ENCODE measurements at regions not wholly inside any gene's neighbourhood (a gene's known extent, or its start where the extent isn't known, plus 50 kb on each side); places are given as distances from the start of the nearest gene placed in this dataset.

GRCh38 chr4:53943345-53944085 lies 120.9 kb downstream of the CHIC2 start (continued):
- TF ChIP-seq ZNF394 (tag by site-specific recombination; IDR thresholded peaks at IDR 0.05; ENCODE audit: borderline replicate concordance), result peak; percentile 75
- TF ChIP-seq ZNF248 (tag by site-specific recombination; IDR thresholded peaks at IDR 0.05), result no peak
- TF ChIP-seq ZNF341 (tag by site-specific recombination; IDR thresholded peaks at IDR 0.05; ENCODE audit: low read depth), result no peak
- peak; percentile 99 for TF ChIP-seq OSR2 (tag by site-specific recombination; IDR thresholded peaks at IDR 0.05)
- 0 out of 2 replicates have a peak, but pooled peaks have one; percentile 12 for TF ChIP-seq YY2 (tag by site-specific recombination; IDR thresholded peaks at IDR 0.05)
- TF ChIP-seq PRDM1 (tag by site-specific recombination; IDR thresholded peaks at IDR 0.05), result no peak
- TF ChIP-seq ZNF2 (tag by site-specific recombination; IDR thresholded peaks at IDR 0.05), result 0 out of 2 replicates have a peak, but pooled peaks have one; percentile 64
- TF ChIP-seq PRDM6 (tag by site-specific recombination; IDR thresholded peaks at IDR 0.05), result peak; percentile 98
- TF ChIP-seq ZNF560 (tag by site-specific recombination; IDR thresholded peaks at IDR 0.05; ENCODE audit: borderline replicate concordance), result no peak
- peak; percentile 99 for TF ChIP-seq IKZF3 (tag by site-specific recombination; IDR thresholded peaks at IDR 0.05)
- TF ChIP-seq ZNF670 (tag by site-specific recombination; IDR thresholded peaks at IDR 0.05; ENCODE audit: low read depth), result no peak
- TF ChIP-seq ZNF398 (tag by site-specific recombination; IDR thresholded peaks at IDR 0.05), result peak; percentile 65
- peak; percentile 43; the same call in 1 of the 2 replicates for TF ChIP-seq KLF9 (tag by site-specific recombination; IDR thresholded peaks at IDR 0.05; ENCODE audit: low read depth)
- TF ChIP-seq, protein P1, sequence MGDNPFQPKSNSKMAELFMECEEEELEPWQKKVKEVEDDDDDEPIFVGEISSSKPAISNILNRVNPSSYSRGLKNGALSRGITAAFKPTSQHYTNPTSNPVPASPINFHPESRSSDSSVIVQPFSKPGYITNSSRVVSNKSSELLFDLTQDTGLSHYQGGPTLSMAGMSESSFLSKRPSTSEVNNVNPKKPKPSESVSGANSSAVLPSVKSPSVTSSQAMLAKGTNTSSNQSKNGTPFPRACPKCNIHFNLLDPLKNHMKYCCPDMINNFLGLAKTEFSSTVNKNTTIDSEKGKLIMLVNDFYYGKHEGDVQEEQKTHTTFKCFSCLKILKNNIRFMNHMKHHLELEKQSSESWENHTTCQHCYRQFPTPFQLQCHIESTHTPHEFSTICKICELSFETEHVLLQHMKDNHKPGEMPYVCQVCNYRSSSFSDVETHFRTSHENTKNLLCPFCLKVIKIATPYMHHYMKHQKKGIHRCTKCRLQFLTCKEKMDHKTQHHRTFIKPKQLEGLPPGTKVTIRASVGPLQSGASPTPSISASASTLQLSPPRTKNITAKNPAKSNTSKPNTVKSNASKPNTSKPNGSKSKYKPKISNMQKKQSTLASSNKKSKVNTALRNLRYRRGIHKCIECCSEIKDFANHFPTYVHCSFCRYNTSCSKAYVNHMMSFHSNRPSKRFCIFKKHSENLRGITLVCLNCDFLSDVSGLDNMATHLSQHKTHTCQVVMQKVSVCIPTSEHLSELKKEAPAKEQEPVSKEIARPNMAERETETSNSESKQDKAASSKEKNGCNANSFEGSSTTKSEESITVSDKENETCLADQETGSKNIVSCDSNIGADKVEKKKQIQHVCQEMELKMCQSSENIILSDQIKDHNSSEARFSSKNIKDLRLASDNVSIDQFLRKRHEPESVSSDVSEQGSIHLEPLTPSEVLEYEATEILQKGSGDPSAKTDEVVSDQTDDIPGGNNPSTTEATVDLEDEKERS (tag by site-specific recombination; IDR thresholded peaks at IDR 0.05), result no peak
- no peak for TF ChIP-seq ZNF585B (tag by site-specific recombination; IDR thresholded peaks at IDR 0.05)
- peak; percentile 75; the same call in 1 of the 2 replicates for TF ChIP-seq ZFP69B (tag by site-specific recombination; IDR thresholded peaks at IDR 0.05)
- no peak for TF ChIP-seq ZNF510 (tag by site-specific recombination; IDR thresholded peaks at IDR 0.05; ENCODE audit: insufficient replicate concordance)
- 0 out of 2 replicates have a peak, but pooled peaks have one; percentile 34 for TF ChIP-seq ZNF221 (tag by site-specific recombination; IDR thresholded peaks at IDR 0.05; ENCODE audit: borderline replicate concordance)
- TF ChIP-seq, protein P2, sequence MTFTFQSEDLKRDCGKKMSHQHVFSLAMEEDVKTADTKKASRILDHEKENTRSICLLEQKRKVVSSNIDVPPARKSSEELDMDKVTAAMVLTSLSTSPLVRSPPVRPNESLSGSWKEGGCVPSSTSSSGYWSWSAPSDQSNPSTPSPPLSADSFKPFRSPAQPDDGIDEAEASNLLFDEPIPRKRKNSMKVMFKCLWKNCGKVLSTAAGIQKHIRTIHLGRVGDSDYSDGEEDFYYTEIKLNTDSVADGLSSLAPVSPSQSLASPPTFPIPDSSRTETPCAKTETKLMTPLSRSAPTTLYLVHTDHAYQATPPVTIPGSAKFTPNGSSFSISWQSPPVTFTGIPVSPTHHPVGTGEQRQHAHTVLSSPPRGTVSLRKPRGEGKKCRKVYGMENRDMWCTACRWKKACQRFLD (tag by site-specific recombination; IDR thresholded peaks at IDR 0.05), result no peak
- no peak for TF ChIP-seq ZNF707 (tag by site-specific recombination; IDR thresholded peaks at IDR 0.05)
- peak; percentile 44; the same call in 1 of the 2 replicates for TF ChIP-seq HIC1 (tag by site-specific recombination; IDR thresholded peaks at IDR 0.05)
- no peak for TF ChIP-seq ZNF596 (tag by site-specific recombination; IDR thresholded peaks at IDR 0.05)
- no peak for TF ChIP-seq ZNF133 (tag by site-specific recombination; IDR thresholded peaks at IDR 0.05)
- TF ChIP-seq KLF16 (tag by site-specific recombination; IDR thresholded peaks at IDR 0.05), result no peak; the same call in 1 of the 2 replicates
- TF ChIP-seq ZNF473 (tag by site-specific recombination; IDR thresholded peaks at IDR 0.05), result no peak
- peak; percentile 84; the same call in 1 of the 2 replicates for TF ChIP-seq MEIS1 (CRISPR knock-in tag; IDR thresholded peaks at IDR 0.05; ENCODE audit: borderline replicate concordance)
- TF ChIP-seq, protein P3, sequence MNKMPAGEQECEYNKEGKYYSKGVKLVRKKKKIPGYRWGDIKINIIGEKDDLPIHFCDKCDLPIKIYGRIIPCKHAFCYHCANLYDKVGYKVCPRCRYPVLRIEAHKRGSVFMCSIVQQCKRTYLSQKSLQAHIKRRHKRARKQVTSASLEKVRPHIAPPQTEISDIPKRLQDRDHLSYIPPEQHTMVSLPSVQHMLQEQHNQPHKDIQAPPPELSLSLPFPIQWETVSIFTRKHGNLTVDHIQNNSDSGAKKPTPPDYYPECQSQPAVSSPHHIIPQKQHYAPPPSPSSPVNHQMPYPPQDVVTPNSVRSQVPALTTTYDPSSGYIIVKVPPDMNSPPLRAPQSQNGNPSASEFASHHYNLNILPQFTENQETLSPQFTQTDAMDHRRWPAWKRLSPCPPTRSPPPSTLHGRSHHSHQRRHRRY (tag by site-specific recombination; IDR thresholded peaks at IDR 0.05), result no peak
- no peak for TF ChIP-seq ZNF654 (tag by site-specific recombination; IDR thresholded peaks at IDR 0.05; ENCODE audit: low read depth)
